GM12875 (cell line): ENCODE measurements at regions not wholly inside any gene's neighbourhood (a gene's known extent, or its start where the extent isn't known, plus 50 kb on each side); places are given as distances from the start of the nearest gene placed in this dataset.
"Not testable (repeated sequence)": the region's sequence is repeated elsewhere in the genome, so short reads cannot be mapped to it uniquely, and the experiment has no call there.

Experiments
- H3K4me3 ChIP-seq: one replicate; pipeline ENCODE4 v1.5.1; 2011; ENCODE audit warnings: low read depth, low read length, control low read depth
- TF ChIP-seq, protein P1 (sequence below): IDR thresholded peaks from 2 replicates; pipeline ENCODE4 v1.5.1; 2011; ENCODE audit warnings: low read depth, mild to moderate bottlenecking, control low read depth, inconsistent platforms, low read length, moderate library complexity, borderline replicate concordance; ENCODE audit not compliant: insufficient read depth

DNA sequence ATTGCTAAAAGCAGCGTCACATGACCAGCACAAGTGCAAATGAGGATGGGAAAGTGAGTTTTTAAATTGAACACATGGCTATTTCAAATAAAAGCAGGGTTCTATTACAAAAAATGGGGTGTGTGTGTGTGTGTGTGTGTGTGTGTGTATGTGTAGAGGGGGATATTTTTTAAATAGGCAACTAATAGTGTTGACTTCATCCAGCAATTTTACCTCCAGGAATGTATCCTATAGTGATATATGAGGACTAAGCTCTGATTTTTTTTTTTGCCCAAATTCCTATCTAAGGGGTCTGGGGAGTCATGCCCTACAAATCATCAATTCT, 78.9 kb upstream of the AMN1 start:
- TF ChIP-seq, protein P1, sequence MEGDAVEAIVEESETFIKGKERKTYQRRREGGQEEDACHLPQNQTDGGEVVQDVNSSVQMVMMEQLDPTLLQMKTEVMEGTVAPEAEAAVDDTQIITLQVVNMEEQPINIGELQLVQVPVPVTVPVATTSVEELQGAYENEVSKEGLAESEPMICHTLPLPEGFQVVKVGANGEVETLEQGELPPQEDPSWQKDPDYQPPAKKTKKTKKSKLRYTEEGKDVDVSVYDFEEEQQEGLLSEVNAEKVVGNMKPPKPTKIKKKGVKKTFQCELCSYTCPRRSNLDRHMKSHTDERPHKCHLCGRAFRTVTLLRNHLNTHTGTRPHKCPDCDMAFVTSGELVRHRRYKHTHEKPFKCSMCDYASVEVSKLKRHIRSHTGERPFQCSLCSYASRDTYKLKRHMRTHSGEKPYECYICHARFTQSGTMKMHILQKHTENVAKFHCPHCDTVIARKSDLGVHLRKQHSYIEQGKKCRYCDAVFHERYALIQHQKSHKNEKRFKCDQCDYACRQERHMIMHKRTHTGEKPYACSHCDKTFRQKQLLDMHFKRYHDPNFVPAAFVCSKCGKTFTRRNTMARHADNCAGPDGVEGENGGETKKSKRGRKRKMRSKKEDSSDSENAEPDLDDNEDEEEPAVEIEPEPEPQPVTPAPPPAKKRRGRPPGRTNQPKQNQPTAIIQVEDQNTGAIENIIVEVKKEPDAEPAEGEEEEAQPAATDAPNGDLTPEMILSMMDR, result no peak
- no peak overlapping the region for H3K4me3 ChIP-seq

DNA sequence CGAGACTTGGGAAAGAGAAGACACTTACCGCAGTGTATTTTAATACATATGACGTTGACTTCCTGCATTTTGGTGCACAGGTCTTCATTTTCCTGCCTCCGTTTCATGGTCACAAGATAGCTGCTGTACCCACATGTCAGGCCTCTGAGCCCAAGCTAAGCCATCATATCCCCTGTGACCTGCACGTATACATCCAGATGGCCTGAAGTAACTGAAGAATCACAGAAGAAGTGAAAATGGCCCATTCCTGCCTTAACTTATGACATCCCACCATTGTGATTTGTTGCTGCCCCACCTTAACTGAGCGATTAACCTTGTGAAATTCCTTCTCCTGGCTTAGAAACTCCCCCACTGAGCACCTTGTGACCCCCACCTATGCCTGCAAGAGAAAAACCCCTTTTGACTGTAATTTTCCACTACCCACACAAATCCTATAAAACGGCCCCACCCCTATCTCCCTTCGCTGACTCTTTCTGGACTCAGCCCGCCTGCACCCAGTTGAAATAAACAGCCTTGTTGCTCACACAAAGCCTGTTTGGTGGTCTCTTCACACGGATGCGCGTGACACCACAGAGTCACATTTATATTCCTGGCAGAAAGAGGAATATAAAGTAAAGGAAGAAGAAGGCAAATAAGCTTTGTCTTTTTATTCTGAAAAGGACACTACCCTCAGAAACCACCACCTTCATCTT, 78.4 kb upstream of the AMN1 start:
- not testable (repeated sequence) for H3K4me3 ChIP-seq

DNA sequence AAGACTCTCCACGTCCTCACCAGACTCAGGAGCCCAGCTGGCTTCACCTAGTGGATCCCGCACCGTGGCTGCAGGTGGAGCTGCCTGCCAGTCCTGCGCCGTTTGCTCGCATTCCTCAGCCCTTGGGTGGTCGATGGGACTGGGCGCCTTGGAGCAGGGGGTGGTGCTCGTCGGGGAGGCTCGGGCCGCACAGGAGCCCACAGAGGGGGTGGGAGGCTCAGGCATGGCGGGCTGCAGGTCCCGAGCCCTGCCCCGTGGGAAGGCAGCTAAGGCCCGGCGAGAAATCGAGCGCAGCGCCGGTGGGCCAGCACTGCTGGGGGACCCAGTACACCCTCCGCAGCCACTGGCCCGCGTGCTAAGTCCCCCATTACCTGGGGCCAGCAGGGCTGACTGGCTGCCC, 76.9 kb upstream of the AMN1 start:
- not testable (repeated sequence) for H3K4me3 ChIP-seq

- not testable (repeated sequence) for H3K4me3 ChIP-seq
Measured at GRCh38 chr12:31804707-31805106, 75.9 kb upstream of the AMN1 start.

GRCh38 chr12:31804185-31804504, 75.3 kb upstream of the AMN1 start:
- TF ChIP-seq, protein P1, result no peak
- H3K4me3 ChIP-seq, result no peak overlapping the region

DNA sequence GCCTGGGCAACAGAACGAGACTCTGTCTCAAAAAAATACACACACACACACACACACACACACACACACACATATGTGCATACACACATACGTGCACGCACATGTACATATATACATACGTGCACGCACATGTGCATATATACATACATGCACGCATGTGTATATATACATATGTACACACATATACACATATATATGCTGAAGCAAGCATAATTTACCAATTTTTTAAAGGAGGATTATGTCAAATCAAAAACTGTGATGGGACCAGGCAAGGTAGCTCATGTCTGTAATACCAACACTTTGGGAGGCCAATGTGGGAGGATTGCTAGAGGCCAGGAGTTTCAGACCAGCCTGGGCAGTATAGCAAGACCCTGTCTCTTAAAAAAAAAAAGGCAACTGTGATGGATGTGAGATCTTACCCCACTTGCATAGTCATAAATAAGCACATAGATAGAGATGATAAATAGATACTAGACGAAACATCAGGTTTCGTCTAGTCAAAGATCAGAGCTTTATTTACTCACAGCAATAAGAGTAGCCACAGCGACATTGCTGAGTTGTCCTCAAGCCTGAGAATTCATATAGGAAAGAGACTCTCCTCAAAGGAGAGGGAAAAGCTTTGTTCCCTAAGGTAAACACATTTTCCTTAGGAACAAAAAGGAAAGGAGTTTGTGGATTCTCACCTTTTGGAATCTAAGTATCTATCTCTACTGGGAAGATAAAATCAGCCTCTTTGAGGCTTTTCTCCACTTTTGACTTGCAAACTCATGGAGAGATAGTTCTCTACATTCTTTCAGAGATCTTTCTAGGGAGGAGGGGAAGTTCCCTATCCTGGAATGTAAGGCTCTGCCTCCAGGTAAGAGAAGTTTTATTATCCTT, 74.7 kb upstream of the AMN1 start:
- TF ChIP-seq, protein P1, result no peak
- H3K4me3 ChIP-seq, result no peak overlapping the region

DNA sequence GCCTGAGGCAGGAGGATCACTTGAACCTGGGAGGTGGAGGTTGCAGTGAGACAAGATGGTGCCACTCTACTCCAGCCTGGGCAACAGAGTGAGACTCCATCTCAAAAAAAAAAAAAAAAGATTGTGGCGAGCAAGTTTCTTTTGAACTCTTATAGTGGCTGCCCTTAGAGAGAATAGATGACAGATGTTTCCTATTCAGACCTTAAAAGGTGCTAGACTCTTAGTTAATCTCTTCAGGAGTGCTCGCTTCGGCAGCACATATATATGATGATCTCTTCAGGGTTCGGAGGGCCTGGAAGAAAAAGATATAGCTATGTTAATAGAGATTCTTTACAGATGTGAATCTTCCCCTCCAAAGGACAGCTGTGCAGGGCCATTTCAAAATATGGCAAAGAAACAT, 73.1 kb upstream of the AMN1 start:
- TF ChIP-seq, protein P1, result no peak
- no peak overlapping the region for H3K4me3 ChIP-seq

- TF ChIP-seq, protein P1, result no peak
- no peak overlapping the region for H3K4me3 ChIP-seq
Measured at GRCh38 chr12:31797230-31797872, 68.5 kb upstream of the AMN1 start.
